HUES64 (cell line): ENCODE measurements at regions not wholly inside any gene's neighbourhood (a gene's known extent, or its start where the extent isn't known, plus 50 kb on each side); places are given as distances from the start of the nearest gene placed in this dataset.
"Not testable (repeated sequence)": the region's sequence is repeated elsewhere in the genome, so short reads cannot be mapped to it uniquely, and the experiment has no call there.

ENCODE experiments used
- H3K27ac ChIP-seq: 2 replicates; pipeline ENCODE4 v1.7.0; 2013; ENCODE audit warnings: low read depth, low read length, inconsistent platforms
- H3K27me3 ChIP-seq: 2 replicates; pipeline ENCODE4 v1.6.1; 2013; ENCODE audit warnings: mild to moderate bottlenecking, low read length; ENCODE audit not compliant: insufficient read depth
- H3K36me3 ChIP-seq: 2 replicates; pipeline ENCODE4 v1.6.1; 2013; ENCODE audit warnings: mild to moderate bottlenecking, low read length; ENCODE audit not compliant: insufficient read depth
- H3K4me1 ChIP-seq: 2 replicates; pipeline ENCODE4 v1.6.1; 2013; ENCODE audit warnings: mild to moderate bottlenecking, low read length, moderate library complexity; ENCODE audit not compliant: insufficient read depth
- H3K4me3 ChIP-seq: 2 replicates; pipeline ENCODE4 v1.5.1; 2013; ENCODE audit warnings: mild to moderate bottlenecking, low read length, moderate library complexity
- H3K9ac ChIP-seq: 2 replicates; pipeline ENCODE4 v1.6.1; 2013; ENCODE audit warnings: mild to moderate bottlenecking, low read depth, low read length
- H3K9me3 ChIP-seq: 2 replicates; pipeline ENCODE4 v1.6.1; 2013; ENCODE audit warnings: low read depth, low read length; ENCODE audit not compliant: insufficient read depth
- WGBS: fragments of 150-250, 120-280 bp; methylation state at CpG from one replicate; pipeline ENCODE4 v1.1.7; 2013; ENCODE audit warnings: missing lambda C conversion rate; 5-methylcytosine and 5-hydroxymethylcytosine counted together

DNA sequence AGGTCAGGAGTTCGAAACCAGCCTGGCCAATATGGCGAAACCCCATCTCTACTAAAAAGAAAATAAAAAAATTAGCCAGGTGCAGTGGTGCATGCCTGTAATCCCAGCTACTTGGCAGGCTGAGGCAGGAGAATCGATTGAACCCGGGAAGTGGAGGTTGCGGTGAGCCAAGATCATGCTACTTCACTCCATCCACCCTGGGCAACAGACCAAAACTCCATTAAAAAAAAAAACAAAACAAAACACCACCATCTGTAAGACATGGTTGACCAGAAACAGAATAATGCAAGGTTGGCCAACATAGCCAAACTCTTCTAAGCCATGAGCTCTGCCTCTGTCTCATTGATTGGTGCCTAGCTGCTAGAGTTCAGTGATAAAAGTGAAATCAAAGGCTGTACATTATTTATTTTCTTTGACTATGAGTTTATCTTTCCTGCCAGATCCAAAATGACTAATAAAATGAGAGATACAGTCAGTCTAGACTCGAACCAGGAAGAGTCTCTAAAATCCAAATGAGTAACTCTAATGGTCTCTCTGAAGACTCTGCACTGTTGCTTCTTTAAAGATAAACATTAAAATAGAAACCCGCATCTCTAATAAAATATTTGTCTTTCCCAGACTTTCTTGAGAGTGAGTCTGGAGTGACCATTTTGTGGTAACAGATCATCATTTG is 404.7 kb downstream of the DAD1 start:
- Histone ChIP-seq H3K9me3 (no peaks in the 10 kb centered on the region), H3K27me3 (no peaks in the 10 kb centered on the region), H3K36me3 (no peaks in the 10 kb centered on the region), H3K4me3 (no peak overlapping the region), H3K9ac (no peak overlapping the region), H3K27ac (no peak overlapping the region), H3K4me1 (no peaks in the 10 kb centered on the region)
- 92% methylated on average over 7 of the region's 7 CpGs for WGBS

DNA sequence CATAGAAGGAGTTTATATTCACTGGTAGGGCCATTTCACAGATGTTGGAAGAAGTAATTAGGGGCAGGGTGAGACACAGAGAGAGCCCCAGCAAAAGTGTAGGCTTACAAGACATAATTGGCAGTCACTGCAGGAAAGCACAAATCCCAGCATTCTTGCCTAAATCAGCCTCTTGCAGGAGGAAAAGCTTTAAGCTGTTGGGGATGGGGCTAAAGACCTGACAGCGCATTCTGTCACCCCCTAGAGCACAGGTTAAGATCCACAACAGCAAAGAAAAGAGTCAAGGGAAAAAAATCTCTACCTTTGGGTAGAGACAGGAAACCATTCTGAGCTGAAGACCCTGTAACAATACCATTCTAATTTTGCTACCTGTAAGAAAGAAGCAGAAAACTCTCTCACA is 409.0 kb downstream of the DAD1 start:
- Histone ChIP-seq H3K4me3 (no peak overlapping the region), H3K4me1 (no peaks in the 10 kb centered on the region), H3K27ac (no peak overlapping the region), H3K36me3 (no peaks in the 10 kb centered on the region), H3K9me3 (no peaks in the 10 kb centered on the region), H3K27me3 (no peaks in the 10 kb centered on the region), H3K9ac (no peak overlapping the region)
- WGBS: 80% methylated on average over 1 of the region's 1 CpG

DNA sequence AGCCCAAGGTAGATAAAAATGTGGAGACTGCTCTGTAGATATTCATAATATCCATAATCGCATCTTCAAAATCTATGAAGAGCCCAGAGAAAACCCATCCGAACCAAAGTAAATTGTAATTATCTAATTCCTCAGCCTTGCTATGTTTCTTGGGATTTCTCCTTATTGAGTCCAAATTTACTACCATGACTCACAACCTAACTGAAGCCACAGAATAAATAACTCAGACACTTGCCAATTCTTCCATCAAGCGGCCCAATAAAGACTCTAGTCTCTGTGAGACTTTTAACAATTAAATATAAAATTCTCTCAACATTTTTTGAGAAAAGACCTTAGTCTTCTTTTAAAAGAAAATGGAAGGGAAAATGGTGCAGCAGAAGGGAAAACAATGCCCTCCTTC is 409.8 kb downstream of the DAD1 start:
- H3K4me1 ChIP-seq: no peaks in the 10 kb centered on the region
- no peaks in the 10 kb centered on the region for H3K9me3 ChIP-seq
- H3K27me3 ChIP-seq: no peaks in the 10 kb centered on the region
- H3K4me3 ChIP-seq: no peak overlapping the region
- no peak overlapping the region for H3K9ac ChIP-seq
- 94% methylated on average over 3 of the region's 3 CpGs for WGBS
- no peak overlapping the region for H3K27ac ChIP-seq
- H3K36me3 ChIP-seq: no peaks in the 10 kb centered on the region

DNA sequence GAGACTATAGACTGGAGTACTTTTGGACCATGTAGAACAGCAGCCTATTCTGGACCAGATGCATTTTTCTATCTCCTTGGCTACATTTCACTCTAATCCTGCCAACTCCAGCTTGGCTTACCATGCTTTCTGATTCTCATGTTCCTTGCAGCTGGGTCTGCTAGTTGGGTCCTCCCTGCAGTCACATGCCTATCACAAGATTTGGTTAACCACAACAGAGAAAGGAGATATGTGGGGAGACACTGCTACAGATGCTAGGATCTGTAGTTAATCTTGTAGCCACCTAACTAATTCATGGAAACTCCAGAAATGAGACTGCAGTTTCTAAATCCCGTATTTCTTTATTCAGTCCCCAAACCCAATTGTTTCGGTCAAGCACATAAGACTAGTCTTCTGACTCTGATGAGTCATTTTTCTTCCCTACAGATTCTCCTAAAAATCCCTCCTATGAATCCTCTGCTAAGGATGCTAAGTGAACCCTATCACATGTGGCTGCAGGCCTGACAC is 410.6 kb downstream of the DAD1 start:
- Histone ChIP-seq H3K4me1 (peaks cover under 1% of the 10 kb centered on the region; the same call in 1 of the 2 replicates), H3K9me3 (no peaks in the 10 kb centered on the region)
- 93% methylated on average over 2 of the region's 2 CpGs for WGBS

DNA sequence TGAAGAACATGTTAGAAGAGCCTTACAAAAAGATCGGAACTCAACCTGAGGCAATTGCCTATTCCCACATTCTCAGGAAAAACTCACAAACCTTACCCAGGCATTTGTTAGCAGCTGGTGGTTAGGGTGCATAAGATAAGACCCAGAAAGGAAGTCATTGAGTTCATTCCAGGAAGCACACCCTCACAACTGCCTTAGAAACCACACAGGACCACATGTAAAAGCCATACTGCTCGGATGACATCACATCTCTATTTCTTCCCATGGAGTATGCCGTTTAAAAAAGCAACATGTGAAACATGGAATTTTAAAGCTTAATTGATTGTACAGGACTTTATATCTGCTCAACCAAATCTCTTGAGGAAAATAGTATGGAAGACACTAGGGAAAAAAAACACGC is 411.2 kb downstream of the DAD1 start:
- Histone ChIP-seq H3K9me3 (no peaks in the 10 kb centered on the region), H3K27me3 (no peaks in the 10 kb centered on the region), H3K9ac (no peak overlapping the region), H3K4me3 (no peak overlapping the region), H3K27ac (no peak overlapping the region), H3K36me3 (no peaks in the 10 kb centered on the region), H3K4me1 (peaks cover 5% of the 10 kb centered on the region)
- 93% methylated on average over 4 of the region's 4 CpGs for WGBS

More for the DNA sequence above, 410.6 kb downstream of the DAD1 start:
- Histone ChIP-seq H3K4me3 (no peak overlapping the region), H3K9ac (no peak overlapping the region), H3K27ac (no peak overlapping the region), H3K36me3 (no peaks in the 10 kb centered on the region), H3K27me3 (no peaks in the 10 kb centered on the region)

DNA sequence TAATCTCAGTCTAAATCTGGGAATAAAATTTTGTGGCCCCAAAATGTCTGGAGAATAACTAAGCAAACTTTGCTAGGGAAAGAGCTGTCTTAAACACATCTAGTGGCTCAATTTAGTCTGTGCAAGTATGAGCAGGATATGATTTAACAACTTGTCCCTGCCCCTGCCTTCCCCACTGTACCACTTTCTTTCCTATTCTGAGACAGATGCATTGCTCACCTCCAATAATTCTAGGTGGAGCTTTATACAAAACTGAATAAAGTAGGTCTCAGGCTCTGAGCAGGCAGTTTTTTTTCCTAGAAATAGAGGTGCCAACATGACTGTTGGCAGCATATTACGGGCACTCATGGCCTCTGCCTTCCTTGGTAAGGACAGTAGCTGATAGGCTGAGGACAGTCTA is 412.1 kb downstream of the DAD1 start:
- 95% methylated on average over 1 of the region's 1 CpG for WGBS
- peaks cover 14% of the 10 kb centered on the region for H3K4me1 ChIP-seq
- no peaks in the 10 kb centered on the region for H3K36me3 ChIP-seq
- no peaks in the 10 kb centered on the region for H3K9me3 ChIP-seq
- H3K27ac ChIP-seq: no peak overlapping the region
- H3K4me3 ChIP-seq: no peak overlapping the region
- H3K9ac ChIP-seq: no peak overlapping the region
- no peaks in the 10 kb centered on the region for H3K27me3 ChIP-seq

DNA sequence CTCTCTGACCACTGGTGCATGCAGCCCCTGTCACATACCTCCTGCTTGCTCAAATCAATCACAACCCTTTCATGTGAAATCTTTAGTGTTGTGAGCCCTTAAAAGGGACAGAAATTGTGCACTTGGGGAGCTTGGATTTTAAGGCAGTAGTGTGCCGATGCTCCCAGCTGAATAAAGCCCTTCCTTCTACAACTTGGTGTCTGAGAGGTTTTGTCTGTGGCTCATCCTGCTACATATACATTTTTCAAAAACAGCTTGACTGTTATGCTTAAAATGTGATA is 413.8 kb downstream of the DAD1 start:
- peaks cover 24% of the 10 kb centered on the region for H3K4me1 ChIP-seq
- H3K27me3 ChIP-seq, H3K27ac ChIP-seq, H3K9me3 ChIP-seq, H3K4me3 ChIP-seq, H3K36me3 ChIP-seq, H3K9ac ChIP-seq: not testable (repeated sequence)
- WGBS: 75% methylated on average over 1 of the region's 1 CpG

DNA sequence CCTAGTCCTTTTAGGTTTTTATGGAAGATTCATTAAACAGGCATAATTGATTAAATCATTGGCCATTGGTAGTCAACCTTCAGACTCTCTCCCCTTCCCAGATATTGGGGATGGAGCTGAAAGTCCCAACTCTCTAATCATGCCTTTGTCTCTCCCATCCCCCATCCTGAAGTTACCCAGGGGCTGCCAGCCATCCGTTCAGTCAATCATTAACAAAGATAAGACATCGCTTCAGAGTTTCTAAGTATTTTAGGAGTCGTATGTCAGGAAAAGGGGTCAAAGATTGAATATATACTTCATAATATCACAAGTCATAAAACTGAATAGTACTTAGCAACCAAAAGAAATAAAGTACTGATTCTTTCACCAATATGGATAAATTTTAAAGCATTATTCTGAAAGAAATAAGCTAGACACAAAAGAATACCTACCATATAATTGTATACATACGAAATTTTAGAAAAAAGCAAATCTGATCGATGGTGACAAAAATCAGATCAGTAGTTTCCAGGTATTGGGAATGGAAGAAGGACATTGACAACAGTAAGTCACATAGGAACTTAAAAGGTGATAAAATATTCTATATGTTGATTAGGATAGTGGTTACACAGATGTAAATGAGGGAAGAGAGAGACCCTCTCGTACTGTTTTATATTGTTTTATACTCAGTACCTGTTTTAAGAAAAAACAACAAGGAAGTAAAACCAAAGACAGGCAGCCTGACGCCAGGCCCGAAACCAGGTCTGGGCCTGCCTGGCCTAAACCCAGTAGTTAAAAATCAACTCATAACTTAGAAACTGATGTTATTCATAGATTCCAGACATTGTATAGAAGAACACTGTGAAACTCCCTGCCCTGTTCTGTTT is 414.4 kb downstream of the DAD1 start:
- no peaks in the 10 kb centered on the region for H3K36me3 ChIP-seq
- H3K9ac ChIP-seq: no peak overlapping the region
- H3K4me1 ChIP-seq: peaks cover 24% of the 10 kb centered on the region
- H3K9me3 ChIP-seq: no peaks in the 10 kb centered on the region
- H3K27me3 ChIP-seq: no peaks in the 10 kb centered on the region
- no peak overlapping the region for H3K4me3 ChIP-seq
- no peak overlapping the region for H3K27ac ChIP-seq
- 87% methylated on average over 5 of the region's 8 CpGs for WGBS

DNA sequence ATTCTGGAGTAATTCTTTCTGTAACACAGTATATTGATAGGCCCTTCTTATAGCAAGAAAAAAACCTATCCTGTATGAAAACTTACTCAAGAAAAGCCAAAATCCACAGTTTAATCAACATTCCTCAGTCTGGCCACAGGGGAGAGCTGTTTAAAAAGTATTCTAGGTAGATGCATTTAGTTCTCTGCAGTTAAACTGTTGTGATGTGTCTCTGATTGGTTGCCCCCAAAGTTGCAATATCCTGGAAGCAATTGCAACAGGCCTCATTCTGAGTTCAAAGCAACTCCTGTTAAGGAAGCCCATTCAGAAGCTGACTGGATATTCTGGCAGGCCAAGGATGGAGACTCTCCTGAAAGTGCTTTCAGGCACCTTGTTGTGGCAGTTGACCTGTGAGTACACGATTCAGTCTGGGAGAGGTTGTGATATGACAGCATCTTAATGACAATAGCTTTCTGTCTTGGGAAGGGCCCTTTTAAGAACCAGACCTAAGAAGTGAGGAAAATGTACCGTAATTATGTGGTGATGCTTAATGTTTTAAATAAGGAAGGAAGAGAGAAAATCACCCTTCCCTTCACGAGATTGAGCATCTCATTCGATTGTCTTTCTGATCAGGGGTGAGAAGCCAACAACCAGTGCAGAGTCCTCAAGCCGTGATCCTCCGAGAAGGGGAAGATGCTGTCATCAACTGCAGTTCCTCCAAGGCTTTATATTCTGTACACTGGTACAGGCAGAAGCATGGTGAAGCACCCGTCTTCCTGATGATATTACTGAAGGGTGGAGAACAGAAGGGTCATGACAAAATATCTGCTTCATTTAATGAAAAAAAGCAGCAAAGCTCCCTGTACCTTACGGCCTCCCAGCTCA is 420.7 kb downstream of the DAD1 start:
- Histone ChIP-seq H3K27me3 (no peaks in the 10 kb centered on the region), H3K4me1 (peaks cover 35% of the 10 kb centered on the region), H3K9ac (no peak overlapping the region), H3K9me3 (no peaks in the 10 kb centered on the region), H3K27ac (no peak overlapping the region), H3K36me3 (no peaks in the 10 kb centered on the region), H3K4me3 (no peak overlapping the region)
- WGBS: 94% methylated on average over 8 of the region's 8 CpGs

DNA sequence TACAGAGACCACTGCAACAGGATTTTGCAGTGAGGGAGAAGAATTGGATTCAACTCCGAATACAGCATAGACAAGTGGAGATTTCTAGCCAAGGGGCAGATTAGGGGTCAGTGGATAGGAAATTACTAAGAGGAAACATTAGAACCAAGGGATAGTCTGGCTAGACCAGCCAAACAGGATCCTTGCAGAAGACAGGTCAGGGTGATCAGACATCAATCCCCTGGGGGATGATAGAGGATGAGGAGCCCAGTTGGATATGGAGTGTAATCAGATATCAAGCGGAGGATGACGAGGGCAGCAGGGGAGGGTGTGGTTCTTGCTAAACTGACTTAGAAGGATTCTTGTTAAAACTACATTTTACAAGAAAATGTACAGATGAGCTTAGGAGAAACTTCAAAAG is 424.4 kb downstream of the DAD1 start:
- 93% methylated on average over 3 of the region's 3 CpGs for WGBS
- Histone ChIP-seq H3K4me3 (no peak overlapping the region), H3K27me3 (no peaks in the 10 kb centered on the region), H3K9ac (no peak overlapping the region), H3K4me1 (peaks cover 14% of the 10 kb centered on the region; the same call in 1 of the 2 replicates), H3K9me3 (no peaks in the 10 kb centered on the region), H3K27ac (no peak overlapping the region), H3K36me3 (no peaks in the 10 kb centered on the region)

DNA sequence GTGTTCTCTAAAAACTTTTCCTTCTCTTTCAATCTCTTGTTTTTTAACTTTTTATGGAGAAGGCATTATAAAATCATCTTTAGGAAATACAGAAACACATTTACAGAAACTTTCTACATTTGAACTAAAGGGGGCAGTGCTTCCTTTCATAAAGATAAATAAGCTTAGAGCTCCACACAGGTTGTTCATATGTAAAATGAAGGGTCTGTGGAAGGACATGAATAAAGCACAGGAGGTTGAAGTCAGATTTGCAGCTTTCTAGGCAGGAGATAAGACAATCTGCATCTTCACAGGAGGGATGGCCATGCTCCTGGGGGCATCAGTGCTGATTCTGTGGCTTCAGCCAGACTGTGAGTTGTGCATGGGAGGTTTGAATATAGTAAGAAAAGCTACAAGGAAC is 426.0 kb downstream of the DAD1 start:
- Histone ChIP-seq H3K4me3 (no peak overlapping the region), H3K4me1 (peaks cover 9% of the 10 kb centered on the region; the same call in 1 of the 2 replicates), H3K27me3 (no peaks in the 10 kb centered on the region), H3K36me3 (no peaks in the 10 kb centered on the region), H3K27ac (no peak overlapping the region), H3K9ac (no peak overlapping the region), H3K9me3 (no peaks in the 10 kb centered on the region)
